Endothelial cell of umbilical vein (primary cell): ENCODE measurements at regions not wholly inside any gene's neighbourhood (a gene's known extent, or its start where the extent isn't known, plus 50 kb on each side); places are given as distances from the start of the nearest gene placed in this dataset.

Experiments used
- BruUV-seq: library from RNA; stranded (reverse); fragments of 400-500 nt; replicated peaks from 2 replicates; lab custom pipeline; 2021; lab: Mats Ljungman, UMichigan
- CTCF ChIA-PET: fragments of 300-600, 350-600 bp; sonication (Branson Sonifier 250); formaldehyde crosslinking; loops from one replicate; lab custom pipeline; 2021; ENCODE audit warnings: antibody characterized with exemption, inconsistent platforms; lab: Charles Lee
- POLR2A ChIA-PET: fragments of 300-600, 350-600 bp; sonication (Branson Sonifier 250); formaldehyde crosslinking; loops from one replicate; lab custom pipeline; 2021; ENCODE audit warnings: antibody characterized with exemption, inconsistent platforms; lab: Charles Lee
- DNase-seq: peaks from one replicate; pipeline ENCODE4 v3.0.0-alpha.2; 2011; ENCODE audit warnings: low read depth, low spot score
- FAIRE-seq: peaks from 2 replicates; lab custom pipeline; 2011; peaks lifted over from hg19 to GRCh38; lab: Jason Lieb, UNC
- H2AFZ ChIP-seq: 2 replicates; pipeline ENCODE4 v1.6.0; 2012; ENCODE audit warnings: low read depth, low read length, control low read depth, inconsistent platforms
- H3K27ac ChIP-seq: 2 replicates; pipeline ENCODE4 v1.5.1; 2011; ENCODE audit warnings: low read depth, mild to moderate bottlenecking, control low read depth, low read length, moderate library complexity; ENCODE audit not compliant: insufficient read depth
- H3K27me3 ChIP-seq, 2 experiments: 2 replicates each; pipeline versions ENCODE4 v1.6.0 to v1.6.1; 2011; ENCODE audit warnings: low read length in 2 of 2, mixed read lengths in 1 of 2; ENCODE audit not compliant: control insufficient read depth in 2 of 2, insufficient read depth in 2 of 2
- H3K36me3 ChIP-seq, 2 experiments: 2 replicates in 1 of 2; 3 replicates in 1 of 2; pipeline ENCODE4 v1.5.1; 2011; ENCODE audit warnings: low read length in 2 of 2, mild to moderate bottlenecking in 1 of 2, moderate library complexity in 1 of 2; ENCODE audit not compliant: control insufficient read depth in 2 of 2, insufficient read depth in 2 of 2; ENCODE audit errors: extremely low read depth in 1 of 2
- H3K4me1 ChIP-seq: 3 replicates; pipeline ENCODE4 v1.5.1; 2011; ENCODE audit warnings: mild to moderate bottlenecking, low read length; ENCODE audit not compliant: control insufficient read depth, insufficient read depth; ENCODE audit errors: extremely low read depth
- H3K4me2 ChIP-seq: 2 replicates; pipeline ENCODE4 v1.6.1; 2011; ENCODE audit warnings: low read length, control low read depth, mixed read lengths; ENCODE audit not compliant: insufficient read depth
- H3K4me3 ChIP-seq, 3 experiments: fragments of 200-600 bp in 1 of 3; sonication (generic), shearing (Covaris generic) in 1 of 3; replicated peaks in 1 of 3; 2 replicates each; pipeline ENCODE4 v1.5.1; 2011 to 2016; ENCODE audit warnings: control low read depth in 3 of 3, low read length in 3 of 3, mild to moderate bottlenecking in 2 of 3, inconsistent platforms in 1 of 3, low read depth in 1 of 3, moderate library complexity in 1 of 3; ENCODE audit not compliant: insufficient read depth in 1 of 3
- H3K79me2 ChIP-seq: 2 replicates; pipeline ENCODE4 v1.6.0; 2012; ENCODE audit warnings: low read length, inconsistent platforms; ENCODE audit not compliant: control insufficient read depth, insufficient read depth
- H3K9ac ChIP-seq: replicated peaks from 2 replicates; pipeline ENCODE3; 2011; ENCODE audit warnings: low read length, control low read depth; ENCODE audit not compliant: insufficient read depth; ENCODE audit errors: extremely low read depth
- H3K9me1 ChIP-seq: replicated peaks from 3 replicates; pipeline ENCODE4 v1.6.0; 2011; ENCODE audit warnings: mild to moderate bottlenecking, low read length; ENCODE audit not compliant: control insufficient read depth, insufficient read depth; ENCODE audit errors: extremely low read depth
- H3K9me3 ChIP-seq: replicated peaks from 2 replicates; pipeline ENCODE4 v1.5.1; 2012; ENCODE audit warnings: low read length, inconsistent platforms; ENCODE audit not compliant: control insufficient read depth, insufficient read depth
- H4K20me1 ChIP-seq: replicated peaks from 2 replicates; pipeline ENCODE3; 2011; ENCODE audit warnings: mild to moderate bottlenecking, low read length; ENCODE audit not compliant: control insufficient read depth, insufficient read depth; ENCODE audit errors: extremely low read depth
- CTCF ChIP-seq, 2 donors: IDR thresholded peaks; 1 replicate in 1 of 2; 2 replicates in 1 of 2; pipeline ENCODE4 v1.5.1; 2011; ENCODE audit warnings: low read length in 2 of 2, mild to moderate bottlenecking in 2 of 2, moderate library complexity in 2 of 2, control low read depth in 1 of 2, inconsistent platforms in 1 of 2, low read depth in 1 of 2; ENCODE audit not compliant: insufficient read depth in 1 of 2; ENCODE audit errors: extremely low read depth in 1 of 2
- EZH2 ChIP-seq: IDR thresholded peaks from 2 replicates; pipeline ENCODE4 v1.6.1; 2012; ENCODE audit warnings: borderline replicate concordance, low read depth, mild to moderate bottlenecking, moderate library complexity, low read length, inconsistent platforms; ENCODE audit not compliant: severe bottlenecking
- FOS ChIP-seq: IDR thresholded peaks from 2 replicates; pipeline ENCODE4 v1.6.1; 2011; ENCODE audit warnings: mild to moderate bottlenecking, low read length, moderate library complexity, borderline replicate concordance; ENCODE audit not compliant: insufficient read depth
- GATA2 ChIP-seq: IDR thresholded peaks from 2 replicates; pipeline ENCODE4 v1.7.0; 2011; ENCODE audit warnings: low read depth, mild to moderate bottlenecking, moderate library complexity, mixed read lengths, low read length; ENCODE audit not compliant: insufficient read length, insufficient read depth
- JUN ChIP-seq: IDR thresholded peaks from 2 replicates; pipeline ENCODE4 v1.6.1; 2011; ENCODE audit warnings: borderline replicate concordance, low read depth; ENCODE audit not compliant: insufficient read length, insufficient read depth
- MAX ChIP-seq: IDR thresholded peaks from 2 replicates; pipeline ENCODE4 v1.6.1; 2011; ENCODE audit not compliant: insufficient read depth, insufficient read length
- MYC ChIP-seq: IDR thresholded peaks from one replicate; pipeline ENCODE4 v1.6.1; 2011; ENCODE audit warnings: mild to moderate bottlenecking, low read depth, low read length
- POLR2A ChIP-seq: IDR thresholded peaks from 2 replicates; pipeline ENCODE4 v1.6.1; 2012; ENCODE audit warnings: low read depth, mild to moderate bottlenecking, control low read depth, low read length
- POLR2AphosphoS5 ChIP-seq: IDR thresholded peaks from 2 replicates; pipeline ENCODE4 v1.6.1; 2012; ENCODE audit warnings: low read depth, mild to moderate bottlenecking, control low read depth, low read length, moderate library complexity; ENCODE audit not compliant: insufficient read depth
- dilution Hi-C: fragments of 300-500 bp; cut with MboI; formaldehyde crosslinking; loops from one replicate; pipeline ENCODE4 v1.15.0; 2019; ENCODE audit warnings: low sequenced_read_pairs; ENCODE audit not compliant: extremely low pct_ligation_motif_present
- intact Hi-C: fragments of 100-400 bp; cut with micrococcal nuclease; formaldehyde crosslinking; loops from one replicate; pipeline ENCODE4 v1.10.0; 2022

- H3K27me3 ChIP-seq = no peaks in the 10 kb centered on the region
- H3K9ac ChIP-seq = no peak overlapping the region
- FAIRE-seq (no peak), DNase-seq (no peak)
- no peaks in the 10 kb centered on the region for H3K4me1 ChIP-seq
- no peak overlapping the region for H3K4me2 ChIP-seq
- dilution Hi-C loops (no loop called here), intact Hi-C loops (no loop called here)
- no peaks in the 10 kb centered on the region for H4K20me1 ChIP-seq
- no peak overlapping the region for H3K4me3 ChIP-seq
- H3K79me2 ChIP-seq = peaks cover 9% of the 10 kb centered on the region
- POLR2A ChIA-PET = no interaction called here
- no peaks in the 10 kb centered on the region for H3K9me3 ChIP-seq
- TF ChIP-seq JUN = no peak
- no peak for TF ChIP-seq CTCF (IDR thresholded peaks at IDR 0.05; ENCODE audit: extremely low read depth in 1 of 2, insufficient read depth in 1 of 2, low read depth in 1 of 2, low read length in 2 of 2)
- TF ChIP-seq MYC = no peak
- TF ChIP-seq GATA2 = no peak
- no peak for TF ChIP-seq POLR2AphosphoS5
- TF ChIP-seq POLR2A = no peak
- no peak for TF ChIP-seq FOS
- no peak for TF ChIP-seq MAX
- TF ChIP-seq EZH2 = no peak
- H3K36me3 ChIP-seq = no peaks in the 10 kb centered on the region
- H3K27ac ChIP-seq = no peak overlapping the region
- H2AFZ ChIP-seq = no peak overlapping the region
- H3K9me1 ChIP-seq = no peaks in the 10 kb centered on the region
- no TSS peak for BruUV-seq
- CTCF ChIA-PET = interaction anchor here (0.6 to 1.2 kb wide), 2 partner anchors 8 to 22 kb away, joined by 3 read pairs; no protein-coding TSS in a partner anchor
Observed at GRCh38 chr3:51604212-51604611, 65.7 kb downstream of the RAD54L2 start.
